ENCODE measurements at regions not wholly inside any gene's neighbourhood (a gene's known extent, or its start where the extent isn't known, plus 50 kb on each side); places are given as distances from the start of the nearest gene placed in this dataset.

- Histone ChIP-seq H3K23ac (ENCODE audit: low read depth, low read length) (no peak overlapping the region), H2BK15ac (ENCODE audit: low read depth, low read length) (no peak overlapping the region), H2BK20ac (ENCODE audit: low read depth, low read length) (no peak overlapping the region), H3K9me3 (ENCODE audit: control insufficient read depth, insufficient read depth, low read length) (no peaks in the 10 kb centered on the region), H2AK9ac (replicated peaks; ENCODE audit: low read depth, low read length, poor library complexity) (no peak overlapping the region), H3K56ac (ENCODE audit: extremely low read depth, insufficient read depth, low read length) (no peak overlapping the region), H3K9me1 (ENCODE audit: insufficient read depth, low read length) (no peaks in the 10 kb centered on the region), H4K8ac (ENCODE audit: low read depth in 2 of 2, low read length in 2 of 2) (no peak overlapping the region), H3K4me2 (ENCODE audit: low read depth, low read length) (no peak overlapping the region), H2BK5ac (ENCODE audit: low read depth, low read length, poor library complexity, severe bottlenecking) (no peak overlapping the region), H3K4me1 (ENCODE audit: control insufficient read depth, insufficient read depth, low read length) (peaks cover 2% of the 10 kb centered on the region; the same call in 1 of the 2 replicates), H3K4me3 (ENCODE audit: insufficient read depth, low read depth, low read length) (no peak overlapping the region), H4K20me1 (ENCODE audit: insufficient read depth, low read length) (no peaks in the 10 kb centered on the region), H2BK120ac (ENCODE audit: low read depth, low read length) (no peak overlapping the region), H2AFZ (replicated peaks; ENCODE audit: low read length, poor library complexity) (no peak overlapping the region), H3K18ac (ENCODE audit: low read depth, low read length) (no peak overlapping the region), H3K9ac (ENCODE audit: low read depth, low read length) (no peak overlapping the region), H4K5ac (ENCODE audit: low read depth, low read length) (no peak overlapping the region), H2AK5ac (ENCODE audit: low read depth, low read length) (no peak overlapping the region), H3K14ac (replicated peaks; ENCODE audit: low read depth, low read length) (no peak overlapping the region), H4K91ac (ENCODE audit: insufficient read depth, low read depth, low read length) (no peak overlapping the region), H3K4ac (ENCODE audit: low read depth, low read length) (no peak overlapping the region), H3K27me3 (ENCODE audit: control insufficient read depth, insufficient read depth, low read length) (no peaks in the 10 kb centered on the region), H3K79me1 (ENCODE audit: low read depth in 1 of 2, low read length in 2 of 2) (no peaks in the 10 kb centered on the region), H3K36me3 (ENCODE audit: control insufficient read depth, insufficient read depth, low read length) (no peaks in the 10 kb centered on the region), H3K27ac (ENCODE audit: insufficient read depth, low read length) (no peak overlapping the region)
- BruUV-seq (replicated peaks) = no TSS peak
- dilution Hi-C loops (cut with HindIII; ENCODE audit: low sequenced_read_pairs, unreplicated experiment) (no loop called here), in situ Hi-C loops (cut with MboI; ENCODE audit: low sequenced_read_pairs) (no loop called here), intact Hi-C loops (cut with micrococcal nuclease) (loop anchor here (2.0 kb wide), 1 partner anchor 17 kb away; no protein-coding TSS in a partner anchor)
- CTCF ChIA-PET = no interaction called here
- 100% methylated on average over 1 of the region's 4 CpGs; no CpG with 5 or more reads in 1 of the 2 experiments for WGBS, 2 experiments (ENCODE audit: extremely low coverage in 2 of 2, insufficient read length in 1 of 2)
- POLR2A ChIA-PET (ENCODE audit: unreplicated experiment) = no interaction called here
- ATAC-seq (ENCODE audit: low read depth) = no peak
- DNase-seq = no peak
- TF ChIP-seq RAD21 (IDR thresholded peaks at IDR 0.05; ENCODE audit: low read length) (no peak), RCOR1 (IDR thresholded peaks at IDR 0.05; ENCODE audit: insufficient replicate concordance, low read length) (no peak), CEBPB (IDR thresholded peaks at IDR 0.05; ENCODE audit: low read depth, low read length) (no peak), CHD1 (IDR thresholded peaks at IDR 0.05; ENCODE audit: low read depth, low read length) (no peak), POLR2A (IDR thresholded peaks at IDR 0.05; ENCODE audit: low read depth, low read length) (no peak), BHLHE40 (IDR thresholded peaks at IDR 0.05; ENCODE audit: low read depth, low read length) (no peak), MXI1 (IDR thresholded peaks at IDR 0.05; ENCODE audit: borderline replicate concordance, low read depth, low read length) (no peak)
Measured at GRCh38 chr12:20123465-20123864, 244.9 kb upstream of the PDE3A start.
